NCI-H526 (cell line): ENCODE measurements at regions not wholly inside any gene's neighbourhood (a gene's known extent, or its start where the extent isn't known, plus 50 kb on each side); places are given as distances from the start of the nearest gene placed in this dataset.
"Not testable (repeated sequence)": the region's sequence is repeated elsewhere in the genome, so short reads cannot be mapped to it uniquely, and the experiment has no call there.

Source experiments
- DNase-seq, 2 experiments: peaks; one replicate each; lab custom pipeline; 2025; lab: John Stamatoyannopoulos, UW

- DNase-seq, result no peak
Measured at GRCh38 chr11:127864861-127865260, 722.5 kb downstream of the ETS1 start.

GRCh38 chr11:127862406-127862805 is 725.0 kb downstream of the ETS1 start:
- DNase-seq, result no peak

- peak; percentile 89 for DNase-seq
Measured at GRCh38 chr11:127859941-127860354, 727.4 kb downstream of the ETS1 start.

DNA sequence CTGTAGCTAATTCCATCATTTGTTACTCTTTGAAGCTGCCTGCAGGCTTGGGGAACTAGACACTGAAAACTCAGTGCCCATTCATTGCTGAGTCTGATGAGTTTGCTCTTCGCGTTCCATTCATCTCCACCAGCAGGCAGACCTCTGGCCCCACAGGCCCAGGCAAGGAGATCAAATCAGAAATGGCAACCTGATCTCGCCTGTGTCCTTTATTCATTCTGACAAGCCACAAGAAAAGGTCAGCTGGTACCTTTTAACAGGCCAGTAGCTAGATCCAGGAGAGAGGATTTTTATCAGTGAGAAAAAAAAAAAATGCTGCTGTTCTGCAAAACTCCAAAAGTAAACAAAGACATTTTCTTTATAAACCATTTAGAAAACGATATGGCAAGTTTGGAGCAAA is 742.5 kb downstream of the ETS1 start:
- peak in 1 of 2 experiments; percentile 18 for DNase-seq

- peak; percentile 88 to 97 for DNase-seq
Measured at GRCh38 chr11:127843483-127844396, 743.6 kb downstream of the ETS1 start.

- DNase-seq, result no peak
Measured at GRCh38 chr11:127825183-127825582, 762.2 kb downstream of the ETS1 start.

- DNase-seq, result no peak
Measured at GRCh38 chr11:127818625-127819024, 768.7 kb downstream of the ETS1 start.

GRCh38 chr11:127816962-127817361 is 770.4 kb downstream of the ETS1 start:
- DNase-seq, result no peak

DNA sequence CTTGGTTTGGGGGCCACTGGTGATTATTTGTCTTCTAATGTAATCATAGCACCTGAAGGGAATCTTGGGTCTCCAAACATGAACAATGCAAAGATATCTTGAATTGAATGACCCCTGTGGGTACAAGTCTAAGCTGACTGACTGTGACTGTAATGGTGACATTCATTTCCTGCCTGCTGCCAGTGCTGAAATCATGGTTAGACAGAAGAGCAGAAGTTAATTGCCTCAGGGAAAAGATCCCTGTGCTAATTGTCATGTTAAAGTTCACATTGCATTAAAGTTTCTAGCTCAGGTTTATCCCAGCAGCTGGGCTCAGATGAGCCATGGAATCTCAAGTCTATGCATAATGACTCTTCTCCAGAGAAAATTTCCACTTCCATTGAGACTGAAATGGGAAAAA is 772.0 kb downstream of the ETS1 start:
- no peak for DNase-seq

- DNase-seq, result no peak
Measured at GRCh38 chr11:127806501-127806900, 780.9 kb downstream of the ETS1 start.

- no peak for DNase-seq
Measured at GRCh38 chr11:127805771-127806170, 781.6 kb downstream of the ETS1 start.

DNA sequence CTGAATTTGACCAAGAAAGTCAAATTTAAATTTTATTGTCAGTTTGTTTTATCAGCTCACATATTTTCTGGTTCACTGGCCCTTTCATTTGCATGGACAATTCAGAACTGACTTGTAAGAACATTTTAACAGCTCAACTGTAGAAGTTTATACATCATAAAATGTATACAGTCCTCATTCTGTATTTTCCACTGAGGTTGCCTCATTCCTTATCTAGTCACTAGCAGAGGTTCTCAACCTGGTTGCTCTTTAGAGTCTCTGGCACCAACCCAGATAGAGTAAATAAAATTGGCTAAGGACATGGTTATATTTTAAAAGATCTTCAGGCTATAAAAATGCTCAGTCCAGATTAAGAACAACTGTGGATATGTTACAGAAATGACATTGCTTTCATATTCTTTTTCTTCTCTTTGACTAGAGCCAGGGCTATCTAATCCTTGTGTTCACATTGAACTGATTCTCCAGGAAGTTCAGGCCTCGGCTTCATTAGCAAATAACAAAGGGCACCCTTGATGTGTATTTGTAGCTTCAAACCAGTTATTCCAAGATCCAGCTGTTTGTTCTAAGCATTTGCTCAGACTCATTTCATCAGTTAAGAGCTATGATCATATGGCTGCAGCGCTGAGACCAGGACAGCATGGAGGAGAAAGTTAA is 782.5 kb downstream of the ETS1 start:
- DNase-seq, result peak; percentile 88 to 89

GRCh38 chr11:127803755-127804154 is 783.6 kb downstream of the ETS1 start:
- no peak for DNase-seq

- no peak for DNase-seq
Measured at GRCh38 chr11:127800989-127801688, 786.2 kb downstream of the ETS1 start.

DNA sequence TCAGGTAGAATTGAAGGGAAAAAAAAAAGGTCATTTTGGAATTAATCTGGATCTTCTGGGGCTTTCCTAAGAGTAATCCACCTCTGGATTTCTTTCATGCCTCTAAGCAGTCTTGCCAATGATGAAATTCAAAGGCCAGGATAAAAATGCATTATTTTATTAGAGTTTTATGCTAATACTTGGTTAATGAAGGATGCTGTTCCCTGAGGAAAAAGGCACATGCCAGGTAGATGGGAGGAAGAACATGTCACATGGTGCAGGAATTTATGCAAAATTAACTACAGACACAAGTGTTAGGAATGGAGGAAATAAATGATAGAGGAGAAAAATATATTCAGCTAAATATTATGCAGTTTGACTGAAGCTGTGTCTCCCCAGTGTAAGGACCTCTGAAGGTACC is 792.0 kb downstream of the ETS1 start:
- no peak for DNase-seq

DNA sequence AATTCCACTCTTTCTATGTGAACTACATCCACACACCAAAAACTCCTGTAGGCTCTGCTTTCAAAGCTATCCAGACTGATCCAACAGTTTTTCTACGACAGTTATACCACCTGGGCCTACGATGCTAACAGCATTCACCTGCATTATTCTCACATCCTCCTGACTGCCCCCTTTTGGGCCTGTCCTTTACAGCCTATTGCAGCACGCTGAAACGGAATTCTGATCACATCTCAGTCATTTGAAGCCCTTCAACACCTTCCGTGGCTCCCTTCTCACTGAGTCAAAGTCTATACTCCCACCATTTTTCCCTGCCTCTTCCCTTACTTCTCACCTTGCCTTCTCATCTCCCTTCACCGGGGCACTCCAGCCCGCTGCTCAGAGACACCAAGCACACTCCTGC is 791.3 kb upstream of the KIRREL3 start:
- no peak for DNase-seq

DNA sequence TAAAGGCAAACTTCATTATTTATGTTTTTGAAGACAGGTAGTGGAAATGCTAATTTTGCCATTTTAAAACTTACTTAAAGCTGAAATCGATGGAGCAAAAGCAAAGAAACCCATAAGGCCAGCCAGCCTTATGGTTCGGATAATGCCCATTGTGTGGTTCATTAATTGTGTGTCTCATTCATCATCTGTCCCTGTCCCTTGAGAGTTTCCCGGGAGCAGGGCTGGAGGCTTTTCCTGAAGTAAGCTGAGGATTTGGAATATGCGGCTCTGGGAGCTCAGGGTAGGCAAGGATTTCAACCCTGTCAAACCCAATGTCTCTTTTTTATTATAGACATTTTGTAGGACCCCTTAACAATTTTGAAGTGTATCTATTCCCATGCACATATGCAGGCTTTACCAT is 790.0 kb upstream of the KIRREL3 start:
- peak in 1 of 2 experiments; percentile 19 for DNase-seq

- DNase-seq, result peak; percentile 46 to 90
Measured at GRCh38 chr11:127789927-127790326, 789.4 kb upstream of the KIRREL3 start.

GRCh38 chr11:127772938-127773337 is 772.4 kb upstream of the KIRREL3 start:
- DNase-seq, result not testable (repeated sequence)

DNA sequence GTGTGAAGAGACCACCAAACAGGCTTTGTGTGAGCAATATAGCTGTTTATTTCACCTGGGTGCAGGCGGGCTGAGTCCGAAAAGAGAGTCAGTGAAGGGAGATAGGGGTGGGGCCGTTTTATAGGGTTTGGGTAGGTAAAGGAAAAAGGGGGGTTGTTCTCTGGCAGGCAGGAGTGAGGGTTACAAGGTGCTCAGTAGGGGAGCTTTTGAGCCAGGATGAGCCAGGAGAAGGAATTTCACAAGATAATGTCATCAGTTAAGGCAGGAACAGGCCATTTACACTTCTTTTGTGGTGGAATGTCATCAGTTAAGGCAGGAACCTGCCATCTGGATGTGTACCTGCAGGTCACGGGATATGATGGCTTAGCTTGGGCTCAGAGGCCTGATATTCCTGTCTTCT is 768.4 kb upstream of the KIRREL3 start:
- not testable (repeated sequence) for DNase-seq

- no peak for DNase-seq
Measured at GRCh38 chr11:127766734-127767133, 766.2 kb upstream of the KIRREL3 start.

- no peak for DNase-seq
Measured at GRCh38 chr11:127738771-127739286, 738.3 kb upstream of the KIRREL3 start.
